Keratinocyte (primary cell): ENCODE measurements at regions not wholly inside any gene's neighbourhood (a gene's known extent, or its start where the extent isn't known, plus 50 kb on each side); places are given as distances from the start of the nearest gene placed in this dataset.

Experiments used
- DNase-seq: peaks from one replicate; pipeline ENCODE4 v3.0.0-alpha.2; 2011; ENCODE audit warnings: low read depth, missing footprints, low spot score
- FAIRE-seq: peaks from 2 replicates; lab custom pipeline; 2011; peaks lifted over from hg19 to GRCh38; lab: Jason Lieb, UNC
- H2AFZ ChIP-seq: 2 replicates; pipeline ENCODE4 v1.6.0; 2012; ENCODE audit warnings: low read length, control low read depth, inconsistent platforms; ENCODE audit not compliant: control insufficient read depth
- H3K27ac ChIP-seq: 2 replicates; pipeline ENCODE4 v1.5.1; 2011; ENCODE audit warnings: low read length; ENCODE audit not compliant: control insufficient read depth, insufficient read depth
- H3K27me3 ChIP-seq: 3 replicates; pipeline ENCODE4 v1.6.0; 2011; ENCODE audit warnings: low read length; ENCODE audit not compliant: control insufficient read depth, insufficient read depth; ENCODE audit errors: extremely low read depth
- H3K36me3 ChIP-seq, 2 experiments: 2 replicates in 1 of 2; 3 replicates in 1 of 2; pipeline ENCODE4 v1.5.1; 2011; ENCODE audit warnings: low read length in 2 of 2, mild to moderate bottlenecking in 1 of 2; ENCODE audit not compliant: control insufficient read depth in 2 of 2, insufficient read depth in 2 of 2; ENCODE audit errors: extremely low read depth in 1 of 2
- H3K4me1 ChIP-seq: 3 replicates; pipeline ENCODE4 v1.5.1; 2011; ENCODE audit warnings: low read length; ENCODE audit not compliant: control insufficient read depth, insufficient read depth; ENCODE audit errors: extremely low read depth
- H3K4me2 ChIP-seq: 3 replicates; pipeline ENCODE4 v1.6.0; 2011; ENCODE audit warnings: low read depth, low read length; ENCODE audit not compliant: control insufficient read depth, insufficient read depth; ENCODE audit errors: extremely low read depth
- H3K4me3 ChIP-seq, 3 experiments: fragments of 200-600 bp in 1 of 3; sonication (generic) in 1 of 3; 2 replicates in 2 of 3; 3 replicates in 1 of 3; pipeline ENCODE4 v1.5.1; 2011 to 2016; ENCODE audit warnings: low read length in 3 of 3, mild to moderate bottlenecking in 3 of 3, control low read depth in 2 of 3, inconsistent platforms in 1 of 3, low read depth in 1 of 3, mixed read lengths in 1 of 3, mixed run types in 1 of 3, moderate library complexity in 1 of 3; ENCODE audit not compliant: control insufficient read depth in 2 of 3, insufficient read depth in 2 of 3; ENCODE audit errors: extremely low read depth in 1 of 3
- H3K79me2 ChIP-seq: 2 replicates; pipeline ENCODE4 v1.6.0; 2012; ENCODE audit warnings: low read length; ENCODE audit not compliant: control insufficient read depth, insufficient read depth
- H3K9ac ChIP-seq: 3 replicates; pipeline ENCODE4 v1.6.0; 2011; ENCODE audit warnings: low read length; ENCODE audit not compliant: control insufficient read depth, insufficient read depth; ENCODE audit errors: extremely low read depth
- H3K9me1 ChIP-seq: 3 replicates; pipeline ENCODE4 v1.6.0; 2011; ENCODE audit warnings: low read length; ENCODE audit not compliant: control insufficient read depth, insufficient read depth; ENCODE audit errors: extremely low read depth
- H3K9me3 ChIP-seq: 2 replicates; pipeline ENCODE4 v1.5.1; 2012; ENCODE audit warnings: low read depth, low read length; ENCODE audit not compliant: control insufficient read depth
- H4K20me1 ChIP-seq: 3 replicates; pipeline ENCODE4 v1.6.0; 2011; ENCODE audit warnings: low read length; ENCODE audit not compliant: control insufficient read depth, insufficient read depth; ENCODE audit errors: extremely low read depth
- CTCF ChIP-seq, 3 experiments: IDR thresholded peaks in 1 of 3; conservative IDR thresholded peaks in 1 of 3; optimal IDR thresholded peaks in 1 of 3; 2 replicates in 2 of 3; 3 replicates in 1 of 3; pipeline versions ENCODE3 to v1.5.1; 2011; ENCODE audit warnings: low read length in 3 of 3, mild to moderate bottlenecking in 3 of 3, moderate library complexity in 2 of 3, control low read depth in 1 of 3, inconsistent platforms in 1 of 3; ENCODE audit not compliant: insufficient read depth in 2 of 3; ENCODE audit errors: extremely low read depth in 1 of 3
- EZH2 ChIP-seq: IDR thresholded peaks from one replicate; pipeline ENCODE4 v1.6.1; 2012; ENCODE audit warnings: inconsistent platforms, mild to moderate bottlenecking, low read length, moderate library complexity
- dilution Hi-C: fragments of 300-500 bp; cut with MboI; formaldehyde crosslinking; loops from one replicate; pipeline ENCODE4 v1.7.0; 2020; ENCODE audit warnings: low sequenced_read_pairs; ENCODE audit not compliant: extremely low pct_ligation_motif_present

- Histone ChIP-seq H2AFZ (peak overlapping the region; percentile 3), H3K27ac (no peak overlapping the region), H3K4me3 (no peak overlapping the region), H3K36me3 (no peaks in the 10 kb centered on the region), H3K4me2 (no peak overlapping the region), H3K9me3 (no peaks in the 10 kb centered on the region), H3K9me1 (no peaks in the 10 kb centered on the region), H3K9ac (no peak overlapping the region), H3K79me2 (no peaks in the 10 kb centered on the region), H3K27me3 (no peaks in the 10 kb centered on the region), H4K20me1 (no peaks in the 10 kb centered on the region), H3K4me1 (no peaks in the 10 kb centered on the region)
- FAIRE-seq (no peak), DNase-seq (no peak)
- dilution Hi-C loops = no loop called here
- TF ChIP-seq CTCF (optimal IDR thresholded peaks at IDR 0.05 in 1 of 3, IDR thresholded peaks at IDR 0.05 in 1 of 3, conservative IDR thresholded peaks at IDR 0.05 in 1 of 3; ENCODE audit: extremely low read depth in 1 of 3, insufficient read depth in 2 of 3, low read length in 3 of 3) (no peak), EZH2 (no peak)
Observed at GRCh38 chr1:216794586-216794985, 71.4 kb upstream of the ESRRG start.

GRCh38 chr1:216793973-216794372, 70.7 kb upstream of the ESRRG start:
- Histone ChIP-seq H2AFZ (no peak overlapping the region), H3K9me1 (no peaks in the 10 kb centered on the region), H3K4me2 (no peak overlapping the region), H4K20me1 (no peaks in the 10 kb centered on the region), H3K4me1 (no peaks in the 10 kb centered on the region), H3K27ac (no peak overlapping the region), H3K27me3 (no peaks in the 10 kb centered on the region), H3K9me3 (no peaks in the 10 kb centered on the region), H3K36me3 (no peaks in the 10 kb centered on the region), H3K9ac (no peak overlapping the region), H3K4me3 (no peak overlapping the region), H3K79me2 (no peaks in the 10 kb centered on the region)
- DNase-seq (no peak), FAIRE-seq (no peak)
- TF ChIP-seq CTCF (optimal IDR thresholded peaks at IDR 0.05 in 1 of 3, IDR thresholded peaks at IDR 0.05 in 1 of 3, conservative IDR thresholded peaks at IDR 0.05 in 1 of 3; ENCODE audit: extremely low read depth in 1 of 3, insufficient read depth in 2 of 3, low read length in 3 of 3) (no peak), EZH2 (no peak)
- dilution Hi-C loops = no loop called here
